ENCODE measurements at regions not wholly inside any gene's neighbourhood (a gene's known extent, or its start where the extent isn't known, plus 50 kb on each side); places are given as distances from the start of the nearest gene placed in this dataset.
"Not testable (repeated sequence)": the region's sequence is repeated elsewhere in the genome, so short reads cannot be mapped to it uniquely, and the experiment has no call there.

GRCh38 chr2:111453816-111454215, 333.1 kb downstream of the BCL2L11 start:
- not testable (repeated sequence) for DNase-seq

GRCh38 chr2:111454404-111454803, 333.7 kb downstream of the BCL2L11 start:
- not testable (repeated sequence) for DNase-seq

GRCh38 chr2:111455016-111456015, 334.6 kb downstream of the BCL2L11 start:
- not testable (repeated sequence) for DNase-seq

- DNase-seq = not testable (repeated sequence)
Measured at GRCh38 chr2:111457191-111457590, 336.5 kb downstream of the BCL2L11 start.

- not testable (repeated sequence) for DNase-seq
Measured at GRCh38 chr2:111460901-111461300, 340.2 kb downstream of the BCL2L11 start.

- not testable (repeated sequence) for DNase-seq
Measured at GRCh38 chr2:111461831-111462230, 341.1 kb downstream of the BCL2L11 start.

- not testable (repeated sequence) for DNase-seq
Measured at GRCh38 chr2:111462572-111462971, 341.9 kb downstream of the BCL2L11 start.

GRCh38 chr2:111463238-111463848, 342.6 kb downstream of the BCL2L11 start:
- not testable (repeated sequence) for DNase-seq

GRCh38 chr2:111463956-111464355, 343.2 kb downstream of the BCL2L11 start:
- DNase-seq = not testable (repeated sequence)

GRCh38 chr2:111464367-111464766, 343.7 kb downstream of the BCL2L11 start:
- DNase-seq = not testable (repeated sequence)

GRCh38 chr2:111465521-111465920, 344.8 kb downstream of the BCL2L11 start:
- DNase-seq = not testable (repeated sequence)

GRCh38 chr2:111466744-111467143, 346.0 kb downstream of the BCL2L11 start:
- not testable (repeated sequence) for DNase-seq

- not testable (repeated sequence) for DNase-seq
Measured at GRCh38 chr2:111470924-111471323, 350.2 kb downstream of the BCL2L11 start.

- not testable (repeated sequence) for DNase-seq
Measured at GRCh38 chr2:111471791-111472530, 351.2 kb downstream of the BCL2L11 start.

GRCh38 chr2:111472844-111473403, 352.2 kb downstream of the BCL2L11 start:
- not testable (repeated sequence) for DNase-seq

- DNase-seq = not testable (repeated sequence)
Measured at GRCh38 chr2:111473522-111473921, 352.8 kb downstream of the BCL2L11 start.

- DNase-seq = not testable (repeated sequence)
Measured at GRCh38 chr2:111474198-111474705, 353.5 kb downstream of the BCL2L11 start.

GRCh38 chr2:111478335-111478734, 357.6 kb downstream of the BCL2L11 start:
- not testable (repeated sequence) for DNase-seq

GRCh38 chr2:111478871-111479318, 358.2 kb downstream of the BCL2L11 start:
- DNase-seq = not testable (repeated sequence)

- not testable (repeated sequence) for DNase-seq
Measured at GRCh38 chr2:111480016-111480625, 359.4 kb downstream of the BCL2L11 start.

- DNase-seq = not testable (repeated sequence)
Measured at GRCh38 chr2:111480633-111481032, 359.9 kb downstream of the BCL2L11 start.

GRCh38 chr2:111481219-111481618, 360.5 kb downstream of the BCL2L11 start:
- DNase-seq = not testable (repeated sequence)

All from NCI-H187 treated with DMSO at 0.1 percent for 48 hours (cell line).